ENCODE measurements at regions not wholly inside any gene's neighbourhood (a gene's known extent, or its start where the extent isn't known, plus 50 kb on each side); places are given as distances from the start of the nearest gene placed in this dataset.

DNA sequence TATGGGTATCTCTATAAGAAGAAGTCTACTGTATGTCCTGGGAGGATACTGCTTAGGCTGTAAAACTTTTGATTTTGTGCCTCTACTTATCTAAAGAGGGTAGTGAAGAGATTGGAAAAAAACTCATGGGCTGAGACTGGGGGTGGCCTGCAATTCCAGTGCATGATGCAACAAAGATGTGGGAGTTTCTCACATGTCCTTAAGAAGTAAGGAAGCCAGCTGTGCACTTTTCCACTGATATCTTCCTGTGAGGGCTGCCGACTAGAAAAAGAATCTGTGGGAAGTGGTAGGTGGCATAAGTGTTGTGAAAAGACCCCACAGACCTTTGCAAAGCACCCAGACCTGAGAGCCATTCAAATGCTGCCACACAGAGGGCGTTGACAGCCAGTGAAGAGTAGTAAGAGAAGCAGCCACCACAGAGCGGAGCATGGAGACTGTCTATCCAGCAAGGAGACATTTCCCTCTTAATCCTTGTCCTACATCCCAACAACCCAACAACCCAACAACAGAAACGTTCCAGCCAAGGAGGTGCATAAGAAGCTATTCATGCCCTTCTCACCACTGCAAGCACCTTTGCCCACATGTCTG lies 65.1 kb downstream of the PFDN4 start:
- Histone ChIP-seq H3K4me3 (ENCODE audit: low read depth in 2 of 2, low read length in 1 of 2) (no peak overlapping the region), H3K4me1 (ENCODE audit: control insufficient read depth in 1 of 2, insufficient read depth in 2 of 2, low read depth in 1 of 2, low read length in 1 of 2) (no peaks in the 10 kb centered on the region), H3K9ac (no peak overlapping the region), H3K9me3 (no peaks in the 10 kb centered on the region), H3K9me2 (no peaks in the 10 kb centered on the region), H3K36me3 (replicated peaks in 1 of 2; ENCODE audit: control insufficient read depth in 1 of 2, insufficient read depth in 2 of 2, low read length in 1 of 2) (no peaks in the 10 kb centered on the region), H2AFZ (ENCODE audit: low read depth) (no peak overlapping the region), H3K27ac (ENCODE audit: low read depth in 2 of 2, low read length in 1 of 2) (no peak overlapping the region), H3K79me2 (ENCODE audit: insufficient read depth) (no peaks in the 10 kb centered on the region), H4K20me1 (ENCODE audit: insufficient read depth) (no peaks in the 10 kb centered on the region), H3F3A (replicated peaks; ENCODE audit: insufficient read depth) (no peaks in the 10 kb centered on the region), H3K4me2 (no peak overlapping the region), H3K27me3 (ENCODE audit: insufficient read depth) (no peaks in the 10 kb centered on the region)
- CTCF ChIA-PET, result no interaction called here
- POLR2A ChIA-PET, result no interaction called here
- WGBS (ENCODE audit: low lambda C conversion rate), result 20% methylated on average over 4 of the region's 4 CpGs
- TF ChIP-seq SIN3A (IDR thresholded peaks at IDR 0.05; ENCODE audit: borderline replicate concordance, low read depth, low read length) (no peak), USF2 (IDR thresholded peaks at IDR 0.05; ENCODE audit: borderline replicate concordance, low read depth, low read length) (no peak)
- DNase-seq, result no peak

- H3K4me3 ChIP-seq (ENCODE audit: low read depth in 2 of 2, low read length in 1 of 2), result no peak overlapping the region
- TF ChIP-seq FOXM1 (IDR thresholded peaks at IDR 0.05; ENCODE audit: low read depth) (no peak), TEAD4 (IDR thresholded peaks at IDR 0.05; ENCODE audit: borderline replicate concordance, insufficient read depth) (no peak)
- H3K27ac ChIP-seq (ENCODE audit: low read depth in 2 of 2, low read length in 1 of 2), result no peak overlapping the region
- no peak overlapping the region for H3K9ac ChIP-seq
- H3K27me3 ChIP-seq (ENCODE audit: insufficient read depth), result no peaks in the 10 kb centered on the region
- no peaks in the 10 kb centered on the region for H4K20me1 ChIP-seq (ENCODE audit: insufficient read depth)
- 24% methylated on average over 4 of the region's 4 CpGs for WGBS (ENCODE audit: low lambda C conversion rate)
- no peaks in the 10 kb centered on the region for H3K79me2 ChIP-seq (ENCODE audit: insufficient read depth)
- H3K9me3 ChIP-seq, result no peaks in the 10 kb centered on the region
- H3K4me2 ChIP-seq, result no peak overlapping the region
- H3K36me3 ChIP-seq (replicated peaks in 1 of 2; ENCODE audit: control insufficient read depth in 1 of 2, insufficient read depth in 2 of 2, low read length in 1 of 2), result no peaks in the 10 kb centered on the region
- no peaks in the 10 kb centered on the region for H3K9me2 ChIP-seq
- POLR2A ChIA-PET, result no interaction called here
- H2AFZ ChIP-seq (ENCODE audit: low read depth), result no peak overlapping the region
- CTCF ChIA-PET, result no interaction called here
- no peaks in the 10 kb centered on the region for H3F3A ChIP-seq (replicated peaks; ENCODE audit: insufficient read depth)
- no peak for DNase-seq
- no peaks in the 10 kb centered on the region for H3K4me1 ChIP-seq (ENCODE audit: control insufficient read depth in 1 of 2, insufficient read depth in 2 of 2, low read depth in 1 of 2, low read length in 1 of 2)
Observed at GRCh38 chr20:54275359-54276111, 67.6 kb downstream of the PFDN4 start.

DNA sequence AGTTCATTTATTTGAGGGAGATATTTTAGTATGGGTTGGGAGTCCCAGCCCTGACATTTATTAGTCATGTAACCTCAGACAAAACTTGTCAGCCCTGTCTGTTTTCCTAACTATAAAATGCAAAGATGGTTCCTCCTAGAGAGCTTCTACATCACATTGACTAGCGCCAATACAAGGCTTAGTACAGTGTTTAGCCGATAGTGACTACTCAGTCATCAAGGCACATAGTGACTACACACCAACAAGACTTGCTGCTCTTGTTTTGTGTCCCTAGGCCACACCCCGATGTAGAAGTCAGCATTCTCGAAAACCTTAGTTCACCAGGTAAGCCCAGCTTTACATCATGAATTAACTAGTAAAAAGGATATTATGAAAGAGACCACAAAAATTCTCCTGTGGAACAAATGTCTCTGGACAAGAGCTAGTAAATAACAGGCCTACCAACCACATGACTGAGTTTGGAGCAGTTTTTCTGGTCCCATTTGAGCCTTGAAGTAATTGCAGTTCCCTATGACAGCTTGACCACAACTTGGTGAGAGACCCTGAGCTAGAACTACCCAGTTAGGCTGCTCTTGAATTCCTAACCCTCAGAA lies 68.8 kb downstream of the PFDN4 start:
- CTCF ChIA-PET, result no interaction called here
- POLR2A ChIA-PET, result no interaction called here
- no peaks in the 10 kb centered on the region for H3K27me3 ChIP-seq (ENCODE audit: insufficient read depth)
- no peak overlapping the region for H3K27ac ChIP-seq (ENCODE audit: low read depth in 2 of 2, low read length in 1 of 2)
- H3K9me3 ChIP-seq, result no peaks in the 10 kb centered on the region
- DNase-seq, result no peak
- H3K4me1 ChIP-seq (ENCODE audit: control insufficient read depth in 1 of 2, insufficient read depth in 2 of 2, low read depth in 1 of 2, low read length in 1 of 2), result no peaks in the 10 kb centered on the region
- H3F3A ChIP-seq (replicated peaks; ENCODE audit: insufficient read depth), result no peaks in the 10 kb centered on the region
- H3K79me2 ChIP-seq (ENCODE audit: insufficient read depth), result no peaks in the 10 kb centered on the region
- H4K20me1 ChIP-seq (ENCODE audit: insufficient read depth), result no peaks in the 10 kb centered on the region
- H3K9me2 ChIP-seq, result no peaks in the 10 kb centered on the region
- no peaks in the 10 kb centered on the region for H3K36me3 ChIP-seq (replicated peaks in 1 of 2; ENCODE audit: control insufficient read depth in 1 of 2, insufficient read depth in 2 of 2, low read length in 1 of 2)
- WGBS (ENCODE audit: low lambda C conversion rate), result 33% methylated on average over 4 of the region's 4 CpGs
- TF ChIP-seq GABPA (IDR thresholded peaks at IDR 0.05; ENCODE audit: low read depth), result no peak
- no peak for TF ChIP-seq GATA2 (CRISPR knock-in tag; IDR thresholded peaks at IDR 0.05)
- no peak for TF ChIP-seq RCOR1 (IDR thresholded peaks at IDR 0.05; ENCODE audit: low read length)
- TF ChIP-seq TCF12 (IDR thresholded peaks at IDR 0.05), result no peak
- no peak for TF ChIP-seq POLR2AphosphoS5 (IDR thresholded peaks at IDR 0.05; ENCODE audit: low read depth, low read length)
- TF ChIP-seq, protein P1, sequence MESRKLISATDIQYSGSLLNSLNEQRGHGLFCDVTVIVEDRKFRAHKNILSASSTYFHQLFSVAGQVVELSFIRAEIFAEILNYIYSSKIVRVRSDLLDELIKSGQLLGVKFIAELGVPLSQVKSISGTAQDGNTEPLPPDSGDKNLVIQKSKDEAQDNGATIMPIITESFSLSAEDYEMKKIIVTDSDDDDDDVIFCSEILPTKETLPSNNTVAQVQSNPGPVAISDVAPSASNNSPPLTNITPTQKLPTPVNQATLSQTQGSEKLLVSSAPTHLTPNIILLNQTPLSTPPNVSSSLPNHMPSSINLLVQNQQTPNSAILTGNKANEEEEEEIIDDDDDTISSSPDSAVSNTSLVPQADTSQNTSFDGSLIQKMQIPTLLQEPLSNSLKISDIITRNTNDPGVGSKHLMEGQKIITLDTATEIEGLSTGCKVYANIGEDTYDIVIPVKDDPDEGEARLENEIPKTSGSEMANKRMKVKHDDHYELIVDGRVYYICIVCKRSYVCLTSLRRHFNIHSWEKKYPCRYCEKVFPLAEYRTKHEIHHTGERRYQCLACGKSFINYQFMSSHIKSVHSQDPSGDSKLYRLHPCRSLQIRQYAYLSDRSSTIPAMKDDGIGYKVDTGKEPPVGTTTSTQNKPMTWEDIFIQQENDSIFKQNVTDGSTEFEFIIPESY (IDR thresholded peaks at IDR 0.05; ENCODE audit: borderline replicate concordance, low read depth), result no peak
- TF ChIP-seq, protein P2, sequence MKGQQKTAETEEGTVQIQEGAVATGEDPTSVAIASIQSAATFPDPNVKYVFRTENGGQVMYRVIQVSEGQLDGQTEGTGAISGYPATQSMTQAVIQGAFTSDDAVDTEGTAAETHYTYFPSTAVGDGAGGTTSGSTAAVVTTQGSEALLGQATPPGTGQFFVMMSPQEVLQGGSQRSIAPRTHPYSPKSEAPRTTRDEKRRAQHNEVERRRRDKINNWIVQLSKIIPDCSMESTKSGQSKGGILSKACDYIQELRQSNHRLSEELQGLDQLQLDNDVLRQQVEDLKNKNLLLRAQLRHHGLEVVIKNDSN (IDR thresholded peaks at IDR 0.05; ENCODE audit: borderline replicate concordance, low read depth), result no peak
- no peak for TF ChIP-seq ELF1 (IDR thresholded peaks at IDR 0.05)
- TF ChIP-seq TAF1 (IDR thresholded peaks at IDR 0.05; ENCODE audit: borderline replicate concordance, low read depth, low read length), result no peak
- no peak for TF ChIP-seq JUND (IDR thresholded peaks at IDR 0.05)
- no peak for TF ChIP-seq TEAD4 (IDR thresholded peaks at IDR 0.05; ENCODE audit: borderline replicate concordance, insufficient read depth)
- TF ChIP-seq CHD2 (IDR thresholded peaks at IDR 0.05; ENCODE audit: low read length, partially characterized antibody), result no peak
- TF ChIP-seq FOXM1 (IDR thresholded peaks at IDR 0.05; ENCODE audit: low read depth), result no peak
- H3K4me3 ChIP-seq (ENCODE audit: low read depth in 2 of 2, low read length in 1 of 2), result no peak overlapping the region
- H2AFZ ChIP-seq (ENCODE audit: low read depth), result no peak overlapping the region
- no peak overlapping the region for H3K4me2 ChIP-seq
- no peak overlapping the region for H3K9ac ChIP-seq

All from SK-N-SH (cell line).